ENCODE measurements at regions not wholly inside any gene's neighbourhood (a gene's known extent, or its start where the extent isn't known, plus 50 kb on each side); places are given as distances from the start of the nearest gene placed in this dataset.

- Mint-ChIP-seq H3K4me3 (ENCODE audit: unreplicated experiment) (no peak overlapping the region), H3K36me3 (ENCODE audit: insufficient read depth, unreplicated experiment) (peaks cover 6% of the 10 kb centered on the region), H3K27me3 (ENCODE audit: insufficient read depth, unreplicated experiment) (no peaks in the 10 kb centered on the region), H3K4me1 (ENCODE audit: insufficient read depth, unreplicated experiment) (no peaks in the 10 kb centered on the region), H3K9me3 (ENCODE audit: unreplicated experiment) (no peaks in the 10 kb centered on the region), H3K27ac (ENCODE audit: low read depth, unreplicated experiment) (no peak overlapping the region)
- no peak for TF ChIP-seq CTCF (IDR thresholded peaks at IDR 0.05; ENCODE audit: unreplicated experiment)
- CTCF ChIA-PET = no interaction called here
- intact Hi-C loops (cut with micrococcal nuclease) = no loop called here
- no TSS peak for BruUV-seq (replicated peaks)
- POLR2A ChIA-PET = interaction anchor here (0.6 to 1.3 kb wide), 4 partner anchors 13 to 167 kb away, joined by 3 to 4 read pairs (median 3); no protein-coding TSS in a partner anchor
- DNase-seq (ENCODE audit: unreplicated experiment) = no peak
Measured at GRCh38 chr1:232459087-232459486, 170.8 kb downstream of the SIPA1L2 start.

GRCh38 chr1:232457595-232457994, 172.3 kb downstream of the SIPA1L2 start:
- Mint-ChIP-seq H3K9me3 (ENCODE audit: unreplicated experiment) (no peaks in the 10 kb centered on the region), H3K4me3 (ENCODE audit: unreplicated experiment) (no peak overlapping the region), H3K27ac (ENCODE audit: low read depth, unreplicated experiment) (no peak overlapping the region), H3K27me3 (ENCODE audit: insufficient read depth, unreplicated experiment) (no peaks in the 10 kb centered on the region), H3K36me3 (ENCODE audit: insufficient read depth, unreplicated experiment) (peaks cover 6% of the 10 kb centered on the region), H3K4me1 (ENCODE audit: insufficient read depth, unreplicated experiment) (no peaks in the 10 kb centered on the region)
- POLR2A ChIA-PET = interaction anchor here (0.8 to 1.2 kb wide), 4 partner anchors 12 to 52 kb away, joined by 3 to 4 read pairs (median 3); no protein-coding TSS in a partner anchor
- CTCF ChIA-PET = interaction anchor here (0.8 to 1.3 kb wide), 2 partner anchors 11 to 170 kb away, joined by 3 to 7 read pairs; no protein-coding TSS in a partner anchor
- intact Hi-C loops (cut with micrococcal nuclease) = no loop called here
- no peak for TF ChIP-seq CTCF (IDR thresholded peaks at IDR 0.05; ENCODE audit: unreplicated experiment)
- BruUV-seq (replicated peaks) = no TSS peak
- DNase-seq (ENCODE audit: unreplicated experiment) = no peak

GRCh38 chr1:232456714-232457113, 173.2 kb downstream of the SIPA1L2 start:
- H3K27me3 Mint-ChIP-seq (ENCODE audit: insufficient read depth, unreplicated experiment) = no peaks in the 10 kb centered on the region
- H3K36me3 Mint-ChIP-seq (ENCODE audit: insufficient read depth, unreplicated experiment) = peaks cover 6% of the 10 kb centered on the region
- DNase-seq (ENCODE audit: unreplicated experiment) = no peak
- no peaks in the 10 kb centered on the region for H3K9me3 Mint-ChIP-seq (ENCODE audit: unreplicated experiment)
- no peaks in the 10 kb centered on the region for H3K4me1 Mint-ChIP-seq (ENCODE audit: insufficient read depth, unreplicated experiment)
- no peak for TF ChIP-seq CTCF (IDR thresholded peaks at IDR 0.05; ENCODE audit: unreplicated experiment)
- H3K4me3 Mint-ChIP-seq (ENCODE audit: unreplicated experiment) = no peak overlapping the region
- intact Hi-C loops (cut with micrococcal nuclease) = no loop called here
- CTCF ChIA-PET = interaction anchor here (0.5 to 1.3 kb wide), 2 partner anchors 62 to 171 kb away, joined by 3 to 7 read pairs; no protein-coding TSS in a partner anchor
- POLR2A ChIA-PET = interaction anchor here (0.9 kb wide), 2 partner anchors 20 to 51 kb away, joined by 3 read pairs; no protein-coding TSS in a partner anchor
- no peak overlapping the region for H3K27ac Mint-ChIP-seq (ENCODE audit: low read depth, unreplicated experiment)
- no TSS peak for BruUV-seq (replicated peaks)

GRCh38 chr1:232454227-232454886, 175.6 kb downstream of the SIPA1L2 start:
- Mint-ChIP-seq H3K27me3 (ENCODE audit: insufficient read depth, unreplicated experiment) (no peaks in the 10 kb centered on the region), H3K4me3 (ENCODE audit: unreplicated experiment) (no peak overlapping the region), H3K36me3 (ENCODE audit: insufficient read depth, unreplicated experiment) (peaks cover 6% of the 10 kb centered on the region), H3K4me1 (ENCODE audit: insufficient read depth, unreplicated experiment) (peaks cover 8% of the 10 kb centered on the region), H3K27ac (ENCODE audit: low read depth, unreplicated experiment) (no peak overlapping the region), H3K9me3 (ENCODE audit: unreplicated experiment) (no peaks in the 10 kb centered on the region)
- ChIA-PET POLR2A (interaction anchor here (1.3 to 1.4 kb wide), 2 partner anchors 16 to 19 kb away, joined by 3 read pairs; no protein-coding TSS in a partner anchor), CTCF (interaction anchor here (0.6 to 0.7 kb wide), 2 partner anchors 591 to 1873 kb away, joined by 3 read pairs; no protein-coding TSS in a partner anchor)
- TF ChIP-seq CTCF (IDR thresholded peaks at IDR 0.05; ENCODE audit: unreplicated experiment) = no peak
- intact Hi-C loops (cut with micrococcal nuclease) = no loop called here
- no TSS peak for BruUV-seq (replicated peaks)
- no peak for DNase-seq (ENCODE audit: unreplicated experiment)

Measured in MCF 10A (cell line).